GM23338 (cell line): ENCODE measurements at regions not wholly inside any gene's neighbourhood (a gene's known extent, or its start where the extent isn't known, plus 50 kb on each side); places are given as distances from the start of the nearest gene placed in this dataset.

Source experiments
- ATAC-seq: fragments of 200-7000 bp; cut with Tn5 transposase; 3 replicates; pipeline ENCODE4 v1.9.1; 2020
- DNase-seq: peaks from one replicate; pipeline ENCODE4 v3.0.0-alpha.2; 2015; ENCODE audit warnings: low spot score
- H2AFZ ChIP-seq: fragments of 200-600 bp; sonication (generic); 2 replicates; pipeline ENCODE4 v1.8.0; 2016; ENCODE audit warnings: antibody characterized with exemption, mild to moderate bottlenecking, moderate library complexity
- H3F3A ChIP-seq: fragments of 200-600 bp; sonication (generic); replicated peaks from 2 replicates; pipeline ENCODE4 v1.8.0; 2017; ENCODE audit warnings: antibody characterized with exemption, mixed run types, low read depth
- H3K27ac ChIP-seq: fragments of 200-600 bp; sonication (generic); 2 replicates; pipeline ENCODE4 v1.6.1; 2016; ENCODE audit warnings: low read depth
- H3K27me3 ChIP-seq: fragments of 200-600 bp; sonication (generic); 2 replicates; pipeline ENCODE4 v1.8.0; 2016; ENCODE audit warnings: mild to moderate bottlenecking, mixed run types, moderate library complexity; ENCODE audit not compliant: insufficient read depth
- H3K36me3 ChIP-seq: fragments of 200-600 bp; sonication (generic); 2 replicates; pipeline ENCODE4 v1.8.0; 2016; ENCODE audit warnings: mild to moderate bottlenecking; ENCODE audit not compliant: insufficient read depth
- H3K4me1 ChIP-seq: fragments of 200-600 bp; sonication (generic); 2 replicates; pipeline ENCODE4 v1.8.0; 2016; ENCODE audit warnings: mild to moderate bottlenecking, moderate library complexity; ENCODE audit not compliant: insufficient read depth
- H3K4me2 ChIP-seq: fragments of 200-600 bp; sonication (generic); 2 replicates; pipeline ENCODE4 v1.7.1; 2017; ENCODE audit warnings: mixed run types
- H3K4me3 ChIP-seq: fragments of 200-600 bp; sonication (generic); 2 replicates; pipeline ENCODE4 v1.6.1; 2016; ENCODE audit warnings: mixed run types
- H3K79me2 ChIP-seq: fragments of 200-600 bp; sonication (generic); replicated peaks from 2 replicates; pipeline ENCODE4 v1.8.0; 2017; ENCODE audit warnings: mild to moderate bottlenecking; ENCODE audit not compliant: insufficient read depth
- H3K9me2 ChIP-seq: fragments of 200-600 bp; sonication (generic); 2 replicates; pipeline ENCODE4 v1.8.0; 2017; ENCODE audit not compliant: insufficient read depth
- H4K20me1 ChIP-seq: fragments of 200-600 bp; sonication (generic); replicated peaks from 2 replicates; pipeline ENCODE4 v1.8.0; 2017; ENCODE audit warnings: mild to moderate bottlenecking; ENCODE audit not compliant: insufficient read depth
- H3K27ac Mint-ChIP-seq: 2 replicates; pipeline ENCODE4 v1.8.0; 2020; ENCODE audit warnings: inconsistent platforms, mild to moderate bottlenecking, moderate library complexity, mixed read lengths
- H3K27me3 Mint-ChIP-seq: 3 replicates; pipeline ENCODE4 v1.8.0; 2022; ENCODE audit warnings: low read depth, mild to moderate bottlenecking, moderate library complexity, mixed read lengths, inconsistent platforms; ENCODE audit not compliant: insufficient read depth, poor library complexity
- H3K36me3 Mint-ChIP-seq: 3 replicates; pipeline ENCODE4 v1.8.0; 2021; ENCODE audit warnings: low read depth, mild to moderate bottlenecking, inconsistent platforms, moderate library complexity, mixed read lengths
- H3K4me1 Mint-ChIP-seq: 3 replicates; pipeline ENCODE4 v1.8.0; 2020; ENCODE audit warnings: mild to moderate bottlenecking, inconsistent platforms, mixed read lengths
- H3K4me3 Mint-ChIP-seq: 3 replicates; pipeline ENCODE4 v1.8.0; 2021; ENCODE audit warnings: moderate library complexity, mild to moderate bottlenecking, inconsistent platforms, mixed read lengths
- H3K9me3 Mint-ChIP-seq: 3 replicates; pipeline ENCODE4 v1.8.0; 2020; ENCODE audit warnings: moderate library complexity, mild to moderate bottlenecking, inconsistent platforms, mixed read lengths
- ETS1 ChIP-seq: IDR thresholded peaks from 2 replicates; pipeline ENCODE4 v1.6.1; 2016; ENCODE audit warnings: antibody characterized with exemption
- EZH2 ChIP-seq: fragments of 200-600 bp; sonication (generic); IDR thresholded peaks from one replicate; pipeline ENCODE4 v1.8.0; 2017; ENCODE audit warnings: antibody characterized with exemption, mild to moderate bottlenecking, low read depth; ENCODE audit not compliant: unreplicated experiment
- EZH2phosphoT487 ChIP-seq: fragments of 200-600 bp; sonication (generic); IDR thresholded peaks from one replicate; pipeline ENCODE4 v1.8.1; 2018; ENCODE audit warnings: antibody characterized with exemption; ENCODE audit not compliant: unreplicated experiment
- NANOG ChIP-seq: IDR thresholded peaks from 2 replicates; pipeline ENCODE4 v1.6.1; 2016; ENCODE audit warnings: antibody characterized with exemption, borderline replicate concordance
- POLR2AphosphoS5 ChIP-seq: IDR thresholded peaks from 2 replicates; pipeline ENCODE4 v1.6.1; 2016; ENCODE audit warnings: antibody characterized with exemption, low read depth
- REST ChIP-seq: IDR thresholded peaks from one replicate; pipeline ENCODE4 v1.6.1; 2018; ENCODE audit warnings: antibody characterized with exemption; ENCODE audit not compliant: unreplicated experiment
- STAT1 ChIP-seq: IDR thresholded peaks from one replicate; pipeline ENCODE4 v1.6.1; 2016; ENCODE audit warnings: antibody characterized with exemption; ENCODE audit not compliant: unreplicated experiment
- ZNF114 ChIP-seq: fragments of 250-450 bp; sonication (Bioruptor Pico); IDR thresholded peaks from 2 replicates; pipeline ENCODE4 v1.5.0; 2020; ENCODE audit warnings: mild to moderate bottlenecking, moderate library complexity
- ZNF462 ChIP-seq: fragments of 250-450 bp; sonication (Bioruptor Pico); IDR thresholded peaks from 2 replicates; pipeline ENCODE4 v1.5.0; 2020; ENCODE audit warnings: mild to moderate bottlenecking, moderate library complexity

GRCh38 chr15:56831467-56832005, 86.9 kb upstream of the TCF12 start:
- Histone ChIP-seq H4K20me1 (no peaks in the 10 kb centered on the region), H3K36me3 (no peaks in the 10 kb centered on the region), H3K4me2 (no peak overlapping the region), H3K27me3 (no peaks in the 10 kb centered on the region), H3K27ac (no peak overlapping the region), H3K4me1 (no peaks in the 10 kb centered on the region), H3K9me2 (no peaks in the 10 kb centered on the region), H3F3A (no peaks in the 10 kb centered on the region), H3K4me3 (no peak overlapping the region), H3K79me2 (no peaks in the 10 kb centered on the region), H2AFZ (no peak overlapping the region)
- Mint-ChIP-seq H3K4me3 (no peak overlapping the region), H3K9me3 (no peaks in the 10 kb centered on the region), H3K27me3 (no peaks in the 10 kb centered on the region), H3K27ac (no peak overlapping the region), H3K36me3 (no peaks in the 10 kb centered on the region), H3K4me1 (no peaks in the 10 kb centered on the region)
- TF ChIP-seq ZNF462 (CRISPR knock-in tag) (no peak), STAT1 (no peak), EZH2phosphoT487 (no peak), ETS1 (no peak), EZH2 (no peak), POLR2AphosphoS5 (no peak), REST (no peak), ZNF114 (no peak), NANOG (no peak)
- DNase-seq (no peak), ATAC-seq (no peak)
